DND-41 (cell line): ENCODE measurements at regions not wholly inside any gene's neighbourhood (a gene's known extent, or its start where the extent isn't known, plus 50 kb on each side); places are given as distances from the start of the nearest gene placed in this dataset.
"Not testable (repeated sequence)": the region's sequence is repeated elsewhere in the genome, so short reads cannot be mapped to it uniquely, and the experiment has no call there.

Experiments used
- CTCF ChIP-seq: IDR thresholded peaks from 2 replicates; pipeline ENCODE4 v1.5.1; 2012; ENCODE audit warnings: borderline replicate concordance, low read length, moderate library complexity, mild to moderate bottlenecking; ENCODE audit not compliant: poor library complexity, severe bottlenecking; ENCODE audit errors: extremely low read depth
- EZH2 ChIP-seq: IDR thresholded peaks from 3 replicates; pipeline ENCODE4 v1.6.1; 2012; ENCODE audit warnings: borderline replicate concordance, low read depth, mild to moderate bottlenecking, moderate library complexity, low read length, inconsistent platforms; ENCODE audit not compliant: severe bottlenecking

- not testable (repeated sequence) for TF ChIP-seq CTCF, EZH2
These were observed 476.4 kb downstream of the TP53TG3F start for GRCh38 chr16:33935766-33936165.
